ENCODE measurements at regions not wholly inside any gene's neighbourhood (a gene's known extent, or its start where the extent isn't known, plus 50 kb on each side); places are given as distances from the start of the nearest gene placed in this dataset.

DNA sequence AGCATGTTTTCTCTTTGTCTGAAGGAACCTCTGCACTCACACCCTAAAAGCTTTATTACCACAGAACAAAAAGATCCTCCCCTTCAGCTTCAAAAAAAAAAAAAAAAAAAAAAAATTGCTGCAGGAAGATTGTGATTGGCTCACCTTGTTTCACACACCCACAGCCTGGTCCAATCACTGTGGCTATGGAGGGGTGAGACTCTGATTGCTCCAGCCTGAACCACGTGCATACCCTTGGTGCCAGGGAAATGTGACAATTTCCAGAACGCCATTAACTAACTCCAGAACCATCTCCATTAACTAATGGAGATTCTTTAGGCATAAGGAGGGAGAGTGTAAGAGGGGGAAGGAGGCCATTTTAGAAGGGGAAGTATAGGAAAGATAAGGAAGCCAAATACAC is 106.5 kb upstream of the CRBN start:
- Mint-ChIP-seq H3K4me3 (no peak overlapping the region), H3K27ac (no peak overlapping the region), H3K4me1 (peaks cover 5% of the 10 kb centered on the region), H3K27me3 (no peaks in the 10 kb centered on the region), H3K9me3 (no peaks in the 10 kb centered on the region)
- ATAC-seq (no peak), DNase-seq (no peak)

DNA sequence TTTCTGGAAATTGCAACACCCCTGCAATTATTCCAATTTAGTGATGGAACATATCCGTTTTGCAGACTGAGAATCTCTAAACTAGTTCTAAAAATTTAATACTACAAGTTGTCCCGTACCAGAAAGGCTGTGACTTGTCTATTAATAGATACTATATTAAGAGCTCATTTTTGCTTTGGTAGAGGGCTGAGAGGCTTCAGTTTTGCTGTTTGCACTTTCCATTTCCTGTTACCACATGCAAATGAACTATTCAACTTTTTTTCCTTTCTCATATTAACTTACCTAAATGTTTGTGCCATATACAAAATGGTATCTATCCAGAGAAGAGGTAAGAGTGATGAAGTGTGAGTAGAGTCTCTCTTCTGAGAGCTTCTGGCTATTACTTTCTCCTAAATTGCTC is 101.5 kb upstream of the CRBN start:
- no peaks in the 10 kb centered on the region for H3K27me3 Mint-ChIP-seq
- H3K4me1 Mint-ChIP-seq, result peaks cover 5% of the 10 kb centered on the region
- H3K4me3 Mint-ChIP-seq, result no peak overlapping the region
- no peak for DNase-seq
- no peak overlapping the region for H3K27ac Mint-ChIP-seq
- H3K9me3 Mint-ChIP-seq, result peaks cover 0 to 5% of the 10 kb centered on the region in 2 donors
- ATAC-seq, result no peak

DNA sequence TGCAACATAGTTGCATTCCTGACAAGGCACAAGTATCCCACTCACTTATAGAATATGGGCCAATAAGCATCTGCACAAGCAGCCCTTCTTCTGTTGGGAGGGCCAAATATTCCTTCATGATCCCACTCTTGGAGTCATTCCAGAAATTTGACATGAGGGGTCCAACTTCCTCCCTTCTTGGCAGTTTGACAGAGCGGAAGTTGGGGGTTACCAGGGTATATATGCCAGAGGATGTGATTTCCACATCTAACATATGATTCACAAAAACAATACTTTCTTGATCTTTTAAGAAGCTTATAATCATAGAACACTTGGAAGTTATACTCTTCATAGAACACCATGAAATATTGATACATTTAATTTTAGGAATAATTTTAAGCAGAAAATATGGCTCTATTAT is 100.9 kb upstream of the CRBN start:
- Mint-ChIP-seq H3K27me3 (no peaks in the 10 kb centered on the region), H3K9me3 (peaks cover 0 to 5% of the 10 kb centered on the region in 2 donors), H3K27ac (no peak overlapping the region), H3K4me3 (no peak overlapping the region), H3K4me1 (peaks cover 5% of the 10 kb centered on the region)
- no peak for DNase-seq
- no peak for ATAC-seq

DNA sequence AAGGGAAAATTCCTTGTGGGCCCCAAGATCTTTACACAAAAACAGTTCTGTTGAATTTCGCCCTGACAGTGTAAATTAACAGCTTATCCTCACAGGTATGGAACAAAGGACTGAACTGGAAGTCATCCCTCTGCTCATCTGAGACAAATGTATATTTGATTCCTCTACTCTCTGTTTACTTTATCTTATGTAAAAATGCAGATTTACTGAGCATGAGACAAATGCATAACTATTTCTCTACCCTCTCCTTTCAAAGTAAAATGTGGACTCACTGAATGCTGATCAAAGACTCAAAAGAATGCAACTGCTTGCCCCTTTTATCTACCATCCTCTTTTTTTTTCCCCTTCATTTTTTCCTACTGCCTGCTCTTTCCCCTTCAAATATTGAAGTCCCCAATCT is 98.6 kb upstream of the CRBN start:
- H3K27me3 Mint-ChIP-seq, result no peaks in the 10 kb centered on the region
- peaks cover 4% of the 10 kb centered on the region for H3K4me1 Mint-ChIP-seq
- ATAC-seq (no peak), DNase-seq (no peak)
- H3K27ac Mint-ChIP-seq, result no peak overlapping the region
- peaks cover 0 to 9% of the 10 kb centered on the region in 2 donors for H3K9me3 Mint-ChIP-seq
- H3K4me3 Mint-ChIP-seq, result no peak overlapping the region

DNA sequence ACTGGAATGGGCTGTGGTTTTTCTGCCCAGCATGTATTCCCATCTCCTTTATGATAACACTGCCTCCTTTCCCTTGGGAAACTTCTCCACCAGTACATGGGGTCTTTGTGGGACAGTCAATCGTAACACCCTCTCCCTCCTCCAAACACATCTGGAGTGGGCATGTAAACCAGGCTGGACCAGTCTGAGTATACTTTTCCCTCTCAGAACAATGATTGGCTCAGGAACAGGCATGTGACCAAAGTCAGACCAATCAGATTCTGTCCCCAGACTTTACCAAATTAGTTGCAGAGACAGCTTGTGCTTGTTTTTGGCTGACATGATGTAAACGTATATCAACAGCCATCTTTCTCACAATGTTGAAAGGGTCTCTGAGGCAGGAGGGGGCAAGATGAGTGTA is 97.1 kb upstream of the CRBN start:
- no peak overlapping the region for H3K4me3 Mint-ChIP-seq
- DNase-seq (no peak), ATAC-seq (no peak)
- H3K4me1 Mint-ChIP-seq, result no peaks in the 10 kb centered on the region
- no peaks in the 10 kb centered on the region for H3K27me3 Mint-ChIP-seq
- H3K27ac Mint-ChIP-seq, result peak overlapping the region in 1 of 2 donors; percentile 14
- H3K9me3 Mint-ChIP-seq, result peaks cover 0 to 9% of the 10 kb centered on the region in 2 donors

DNA sequence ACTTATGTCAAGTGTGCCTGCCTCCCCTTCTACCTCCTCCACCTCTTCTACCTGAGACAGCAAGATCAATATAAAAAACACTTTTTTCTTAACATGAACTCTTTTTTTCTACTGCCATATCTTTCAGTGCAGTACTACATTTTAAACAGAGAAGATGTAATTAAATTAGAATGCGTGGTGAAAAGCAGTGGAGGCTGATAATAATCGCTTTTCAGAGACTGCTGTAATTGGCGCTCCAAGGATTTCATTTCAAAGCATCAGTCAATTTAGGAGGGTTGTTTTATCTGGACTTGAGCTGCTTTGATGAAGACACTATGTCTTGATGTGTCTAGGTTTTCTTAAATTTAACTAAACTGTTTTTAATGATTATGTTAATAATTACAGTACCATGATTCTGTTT is 85.3 kb upstream of the CRBN start:
- Mint-ChIP-seq H3K27me3 (no peaks in the 10 kb centered on the region), H3K27ac (no peak overlapping the region), H3K9me3 (no peaks in the 10 kb centered on the region), H3K4me1 (no peaks in the 10 kb centered on the region), H3K4me3 (no peak overlapping the region)
- DNase-seq (no peak), ATAC-seq (no peak)

DNA sequence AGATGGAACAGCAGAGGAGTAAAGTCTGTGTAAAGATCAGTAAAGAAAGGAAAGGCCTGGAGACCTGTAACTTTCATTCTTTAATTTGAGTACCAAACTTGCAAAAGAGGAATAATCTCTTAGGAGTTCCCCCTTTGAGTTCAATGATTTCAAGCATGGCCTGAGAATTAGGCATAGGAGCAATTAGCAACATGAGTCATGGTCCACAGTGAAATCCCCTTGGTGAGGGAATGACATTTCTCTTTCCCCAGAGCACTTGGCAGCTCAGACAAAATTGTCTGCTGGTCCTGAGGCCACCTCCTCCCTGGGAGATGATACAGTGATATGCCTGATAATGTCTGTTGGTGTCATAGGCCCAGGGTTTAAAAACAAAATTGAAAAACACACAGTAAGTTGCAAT is 81.4 kb upstream of the CRBN start:
- no peak overlapping the region for H3K27ac Mint-ChIP-seq
- ATAC-seq (no peak), DNase-seq (no peak)
- H3K27me3 Mint-ChIP-seq, result no peaks in the 10 kb centered on the region
- H3K9me3 Mint-ChIP-seq, result no peaks in the 10 kb centered on the region
- H3K4me1 Mint-ChIP-seq, result no peaks in the 10 kb centered on the region
- H3K4me3 Mint-ChIP-seq, result no peak overlapping the region

DNA sequence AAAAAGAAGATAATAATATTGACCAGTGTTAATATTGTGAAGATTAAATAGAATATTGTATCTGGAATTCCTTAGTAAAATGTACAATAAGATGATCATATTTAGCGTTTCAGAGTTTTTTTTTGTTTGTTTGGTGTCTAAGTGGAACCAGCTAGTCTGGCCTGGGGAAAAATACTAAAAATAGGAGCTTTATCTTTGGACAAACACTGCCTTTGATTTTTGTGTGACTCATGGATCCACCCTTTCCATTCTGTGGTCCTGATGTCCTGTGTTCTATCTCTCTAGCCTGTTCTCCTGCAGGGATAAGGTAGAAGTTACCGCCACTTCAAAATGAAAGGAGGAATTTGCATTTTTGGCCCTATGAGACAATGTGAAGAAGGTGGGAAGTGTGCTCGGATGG is 79.7 kb upstream of the CRBN start:
- no peaks in the 10 kb centered on the region for H3K27me3 Mint-ChIP-seq
- ATAC-seq, result no peak
- peaks cover 0 to 4% of the 10 kb centered on the region in 2 donors for H3K9me3 Mint-ChIP-seq
- H3K4me3 Mint-ChIP-seq, result no peak overlapping the region
- no peaks in the 10 kb centered on the region for H3K4me1 Mint-ChIP-seq
- H3K27ac Mint-ChIP-seq, result no peak overlapping the region
- DNase-seq, result no peak

DNA sequence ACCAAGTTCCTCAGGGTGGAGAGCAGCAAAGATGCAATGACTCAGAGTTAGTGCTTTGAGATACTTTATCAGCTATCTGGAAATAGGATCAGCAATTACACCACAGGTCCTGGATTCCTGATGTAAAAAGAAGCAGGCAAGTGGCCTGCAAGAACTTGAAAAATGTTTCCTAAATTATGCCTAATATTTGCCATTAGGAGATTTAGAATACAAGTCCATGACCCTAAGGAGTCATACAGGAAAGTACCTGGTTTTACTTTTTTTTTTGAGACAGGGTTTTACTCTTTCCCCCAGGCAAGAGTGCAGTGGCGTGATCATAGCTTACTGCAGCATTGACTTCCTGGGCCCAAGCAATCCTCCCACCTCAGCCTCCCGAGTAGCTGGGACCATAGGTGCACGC is 78.8 kb upstream of the CRBN start:
- no peak for DNase-seq
- Mint-ChIP-seq H3K4me1 (no peaks in the 10 kb centered on the region), H3K27ac (no peak overlapping the region), H3K27me3 (no peaks in the 10 kb centered on the region), H3K4me3 (no peak overlapping the region), H3K9me3 (peaks cover 4 to 9% of the 10 kb centered on the region in 2 donors)
- ATAC-seq, result no peak

DNA sequence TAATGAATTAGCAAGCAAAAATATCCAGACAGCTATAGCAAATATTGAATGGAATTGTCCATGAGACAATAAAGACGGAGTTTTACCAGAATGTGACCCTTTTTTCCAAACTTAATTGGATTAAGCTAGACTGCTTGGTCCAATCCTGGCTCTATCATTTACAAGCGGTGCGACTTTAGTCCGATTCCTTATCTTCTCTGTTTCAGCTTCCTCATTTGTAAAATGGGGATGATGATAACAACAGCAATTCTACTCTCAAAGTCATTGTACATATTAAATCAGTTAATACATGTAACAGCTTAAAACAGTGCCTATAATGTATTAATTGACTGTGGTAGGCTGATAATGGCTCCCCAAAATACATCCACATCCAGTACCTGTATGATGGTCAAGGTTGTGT is 62.1 kb upstream of the CRBN start:
- H3K27ac Mint-ChIP-seq, result no peak overlapping the region
- H3K4me1 Mint-ChIP-seq, result no peaks in the 10 kb centered on the region
- peaks cover 0 to 5% of the 10 kb centered on the region in 2 donors for H3K9me3 Mint-ChIP-seq
- H3K27me3 Mint-ChIP-seq, result peaks cover 13% of the 10 kb centered on the region
- H3K4me3 Mint-ChIP-seq, result no peak overlapping the region
- DNase-seq (no peak), ATAC-seq (no peak)

DNA sequence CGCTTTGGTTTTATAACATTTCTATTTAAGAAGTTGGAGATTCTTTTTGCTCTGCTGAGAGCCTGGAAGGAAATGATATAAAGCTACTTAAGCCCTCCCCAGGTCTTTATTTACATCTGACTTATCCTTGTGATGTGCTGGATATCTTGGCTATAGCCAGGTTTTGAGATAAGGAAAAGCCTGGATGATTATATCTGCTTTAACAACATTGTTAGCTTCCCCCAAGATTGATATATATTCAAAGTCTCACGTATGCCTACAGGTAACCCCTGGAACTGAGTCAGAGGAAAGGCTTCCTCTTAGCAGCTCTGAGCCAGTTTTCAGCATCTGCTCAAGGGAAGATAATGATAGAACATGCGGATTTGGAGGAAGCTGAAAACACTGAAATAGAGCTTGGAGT is 61.5 kb upstream of the CRBN start:
- Mint-ChIP-seq H3K9me3 (peaks cover 0 to 5% of the 10 kb centered on the region in 2 donors), H3K27ac (no peak overlapping the region), H3K27me3 (peaks cover 12% of the 10 kb centered on the region), H3K4me3 (no peak overlapping the region), H3K4me1 (no peaks in the 10 kb centered on the region)
- ATAC-seq (no peak), DNase-seq (no peak)

DNA sequence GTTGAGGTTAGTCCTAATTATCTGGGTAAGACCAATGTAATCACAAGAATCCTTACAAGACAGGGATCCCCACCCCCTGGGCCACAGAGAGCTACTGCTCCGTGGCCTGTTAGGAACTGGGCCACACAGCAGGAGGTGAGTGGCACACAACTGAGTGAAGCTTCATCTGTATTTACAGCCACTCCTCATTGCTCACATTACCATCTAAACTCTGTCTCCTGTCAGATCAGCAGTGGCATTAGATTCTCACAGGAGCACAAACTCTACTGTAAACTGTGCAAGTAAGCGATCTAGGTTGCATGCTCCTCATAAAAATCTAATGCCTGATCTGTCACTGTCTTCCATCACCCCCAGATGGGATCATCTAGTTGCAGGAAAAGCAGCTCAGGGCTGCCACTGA is 58.5 kb upstream of the CRBN start:
- H3K27ac Mint-ChIP-seq, result no peak overlapping the region
- H3K27me3 Mint-ChIP-seq, result no peaks in the 10 kb centered on the region
- no peaks in the 10 kb centered on the region for H3K4me1 Mint-ChIP-seq
- peaks cover 0 to 5% of the 10 kb centered on the region in 2 donors for H3K9me3 Mint-ChIP-seq
- no peak for ATAC-seq
- no peak for DNase-seq
- no peak overlapping the region for H3K4me3 Mint-ChIP-seq

DNA sequence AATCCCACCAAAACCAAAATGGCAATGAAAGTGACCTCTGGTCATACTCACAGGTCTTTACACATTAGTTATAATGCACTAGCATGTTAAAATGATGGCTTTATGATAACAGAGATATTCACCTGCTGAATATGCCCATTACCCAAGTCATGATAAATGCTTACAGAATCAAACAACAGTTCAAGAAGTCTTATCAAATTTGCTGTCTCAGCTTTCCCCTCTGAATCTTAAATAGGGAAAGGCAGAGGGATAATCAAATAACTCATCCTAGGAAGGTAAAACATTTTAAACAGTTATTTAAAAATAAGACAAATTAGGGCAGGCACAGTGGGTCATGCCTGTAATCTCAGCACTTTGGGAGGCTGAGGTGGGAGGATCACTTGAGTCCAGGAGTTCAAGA is 52.8 kb upstream of the CRBN start:
- H3K4me1 Mint-ChIP-seq, result no peaks in the 10 kb centered on the region
- no peak overlapping the region for H3K27ac Mint-ChIP-seq
- peaks cover 7 to 14% of the 10 kb centered on the region in 2 donors for H3K9me3 Mint-ChIP-seq
- no peak overlapping the region for H3K4me3 Mint-ChIP-seq
- DNase-seq (no peak), ATAC-seq (no peak)
- H3K27me3 Mint-ChIP-seq, result no peaks in the 10 kb centered on the region
